B cell (primary cell): ENCODE measurements at regions not wholly inside any gene's neighbourhood (a gene's known extent, or its start where the extent isn't known, plus 50 kb on each side); places are given as distances from the start of the nearest gene placed in this dataset.

Experiments used
- ATAC-seq: fragments of 200-7000 bp; cut with Tn5 transposase; one replicate; pipeline ENCODE4 v1.10.0; 2021; ENCODE audit warnings: low read depth, mild to moderate bottlenecking, moderate number of reproducible peaks, moderate library complexity
- CTCF ChIA-PET: fragments of 350-600 bp; sonication (Branson Sonifier 250); formaldehyde crosslinking; loops from one replicate; lab custom pipeline; 2021; ENCODE audit warnings: antibody characterized with exemption, inconsistent platforms; lab: Charles Lee
- POLR2A ChIA-PET: fragments of 350-600 bp; sonication (Branson Sonifier 250); formaldehyde crosslinking; loops from one replicate; lab custom pipeline; 2021; ENCODE audit warnings: antibody characterized with exemption; lab: Charles Lee
- DNase-seq: peaks from one replicate; pipeline ENCODE4 v3.0.0; 2013
- H2AFZ ChIP-seq: 2 replicates; pipeline ENCODE4 v1.6.1; 2012; ENCODE audit warnings: mild to moderate bottlenecking, low read depth, low read length; ENCODE audit not compliant: insufficient read depth, poor library complexity, severe bottlenecking
- H3K27ac ChIP-seq, 2 donors: 1 replicate in 1 of 2; 2 replicates in 1 of 2; pipeline ENCODE4 v1.5.1; 2012 to 2013; ENCODE audit warnings: low read length in 2 of 2, mild to moderate bottlenecking in 2 of 2, moderate library complexity in 1 of 2
- H3K27me3 ChIP-seq, 4 experiments: fragments of 200-600 bp in 1 of 4; sonication (generic) in 1 of 4; replicated peaks in 1 of 4; 1 replicate in 2 of 4; 2 replicates in 2 of 4; pipeline versions ENCODE4 v1.6.1 to v1.7.0; 2013 to 2016; ENCODE audit warnings: low read length in 3 of 4, mild to moderate bottlenecking in 2 of 4, mixed read lengths in 1 of 4, moderate library complexity in 1 of 4; ENCODE audit not compliant: insufficient read depth in 4 of 4, control insufficient read depth in 3 of 4; ENCODE audit errors: control extremely low read depth in 1 of 4
- H3K36me3 ChIP-seq, 2 experiments: replicated peaks in 1 of 2; 1 replicate in 1 of 2; 2 replicates in 1 of 2; pipeline versions ENCODE4 v1.6.1 to v1.7.1; 2013; ENCODE audit warnings: low read length in 1 of 2; ENCODE audit not compliant: insufficient read depth in 2 of 2, control insufficient read depth in 1 of 2; ENCODE audit errors: control extremely low read depth in 1 of 2, extremely low read depth in 1 of 2
- H3K4me1 ChIP-seq, 2 donors: fragments of 200-600 bp in 1 of 2; sonication (generic) in 1 of 2; 1 replicate in 1 of 2; 2 replicates in 1 of 2; pipeline versions ENCODE4 v1.5.1 to v1.6.1; 2013 to 2017; ENCODE audit warnings: low read length in 2 of 2; ENCODE audit not compliant: control insufficient read depth in 2 of 2, insufficient read depth in 2 of 2
- H3K4me2 ChIP-seq: replicated peaks from 2 replicates; pipeline ENCODE3; 2012; ENCODE audit warnings: mild to moderate bottlenecking, low read depth, low read length; ENCODE audit not compliant: poor library complexity, severe bottlenecking
- H3K4me3 ChIP-seq, 5 experiments: fragments of 200-600 bp in 1 of 5; sonication (generic) in 1 of 5; 1 replicate in 3 of 5; 2 replicates in 2 of 5; pipeline versions ENCODE4 v1.5.1 to v1.7.0; 2011 to 2016; ENCODE audit warnings: low read length in 4 of 5, mild to moderate bottlenecking in 4 of 5, low read depth in 2 of 5, control low read depth in 1 of 5, moderate library complexity in 1 of 5; ENCODE audit not compliant: insufficient read depth in 1 of 5; ENCODE audit errors: control extremely low read depth in 1 of 5, extremely low read depth in 1 of 5
- H3K79me2 ChIP-seq: fragments of 200-600 bp; sonication (generic); one replicate; pipeline ENCODE4 v1.6.0; 2016; ENCODE audit warnings: low read length; ENCODE audit not compliant: control insufficient read depth, insufficient read depth
- H3K9ac ChIP-seq: fragments of 200-600 bp; sonication (generic); 2 replicates; pipeline ENCODE4 v1.6.1; 2017; ENCODE audit warnings: mild to moderate bottlenecking, low read length, moderate library complexity
- H3K9me3 ChIP-seq, 3 donors: one replicate each; pipeline versions ENCODE4 v1.6.1 to v1.7.1; 2013; ENCODE audit warnings: low read length in 2 of 3; ENCODE audit not compliant: control insufficient read depth in 2 of 3, insufficient read depth in 1 of 3; ENCODE audit errors: control extremely low read depth in 1 of 3
- H4K20me1 ChIP-seq: 2 replicates; pipeline ENCODE4 v1.6.0; 2012; ENCODE audit warnings: mild to moderate bottlenecking, low read length; ENCODE audit not compliant: insufficient read depth, control insufficient read depth, poor library complexity, severe bottlenecking
- H3K27ac Mint-ChIP-seq: one replicate; pipeline ENCODE4 v1.8.0; 2021; ENCODE audit warnings: mixed read lengths
- H3K27me3 Mint-ChIP-seq: one replicate; pipeline ENCODE4 v1.8.0; 2021; ENCODE audit warnings: mixed read lengths
- H3K4me1 Mint-ChIP-seq: one replicate; pipeline ENCODE4 v1.8.0; 2021; ENCODE audit warnings: mixed read lengths
- H3K4me3 Mint-ChIP-seq: one replicate; pipeline ENCODE4 v1.8.0; 2021; ENCODE audit warnings: mixed read lengths
- H3K9me3 Mint-ChIP-seq: one replicate; pipeline ENCODE4 v1.8.0; 2022; ENCODE audit warnings: mixed read lengths; ENCODE audit not compliant: insufficient read depth
- EZH2 ChIP-seq: IDR thresholded peaks from 2 replicates; pipeline ENCODE4 v1.6.1; 2012; ENCODE audit warnings: borderline replicate concordance, low read depth, mild to moderate bottlenecking, moderate library complexity, low read length; ENCODE audit not compliant: insufficient read depth, poor library complexity, severe bottlenecking
- WGBS: methylation state at CpG from one replicate; pipeline ENCODE4 v1.1.5; 2013; ENCODE audit warnings: missing lambda C conversion rate; ENCODE audit not compliant: insufficient coverage; 5-methylcytosine and 5-hydroxymethylcytosine counted together
- intact Hi-C: fragments of 100-400 bp; cut with micrococcal nuclease; formaldehyde crosslinking; loops from one replicate; pipeline ENCODE4 v1.10.0; 2022
- TF ChIP-seq, protein P1 (sequence below): fragments of 200-600 bp; IDR thresholded peaks from one replicate; pipeline ENCODE4 v1.8.0; 2022; ENCODE audit warnings: antibody characterized with exemption, mild to moderate bottlenecking

GRCh38 chr18:22110461-22110924, 58.9 kb upstream of the GATA6 start:
- ChIA-PET CTCF (no interaction called here), POLR2A (no interaction called here)
- H3K4me3 Mint-ChIP-seq = no peak overlapping the region
- H3K9ac ChIP-seq = no peak overlapping the region
- H3K27me3 Mint-ChIP-seq = peaks cover 3% of the 10 kb centered on the region
- H3K4me2 ChIP-seq = no peak overlapping the region
- no peaks in the 10 kb centered on the region for H3K4me1 ChIP-seq
- intact Hi-C loops = no loop called here
- H3K79me2 ChIP-seq = no peaks in the 10 kb centered on the region
- no peak overlapping the region for H3K4me3 ChIP-seq
- no peak for ATAC-seq
- H4K20me1 ChIP-seq = no peaks in the 10 kb centered on the region
- no peaks in the 10 kb centered on the region for H3K36me3 ChIP-seq
- WGBS = 82% methylated on average over 7 of the region's 9 CpGs
- H3K27me3 ChIP-seq = no peaks in the 10 kb centered on the region
- H3K9me3 Mint-ChIP-seq = no peaks in the 10 kb centered on the region
- DNase-seq = no peak
- TF ChIP-seq, protein P1, sequence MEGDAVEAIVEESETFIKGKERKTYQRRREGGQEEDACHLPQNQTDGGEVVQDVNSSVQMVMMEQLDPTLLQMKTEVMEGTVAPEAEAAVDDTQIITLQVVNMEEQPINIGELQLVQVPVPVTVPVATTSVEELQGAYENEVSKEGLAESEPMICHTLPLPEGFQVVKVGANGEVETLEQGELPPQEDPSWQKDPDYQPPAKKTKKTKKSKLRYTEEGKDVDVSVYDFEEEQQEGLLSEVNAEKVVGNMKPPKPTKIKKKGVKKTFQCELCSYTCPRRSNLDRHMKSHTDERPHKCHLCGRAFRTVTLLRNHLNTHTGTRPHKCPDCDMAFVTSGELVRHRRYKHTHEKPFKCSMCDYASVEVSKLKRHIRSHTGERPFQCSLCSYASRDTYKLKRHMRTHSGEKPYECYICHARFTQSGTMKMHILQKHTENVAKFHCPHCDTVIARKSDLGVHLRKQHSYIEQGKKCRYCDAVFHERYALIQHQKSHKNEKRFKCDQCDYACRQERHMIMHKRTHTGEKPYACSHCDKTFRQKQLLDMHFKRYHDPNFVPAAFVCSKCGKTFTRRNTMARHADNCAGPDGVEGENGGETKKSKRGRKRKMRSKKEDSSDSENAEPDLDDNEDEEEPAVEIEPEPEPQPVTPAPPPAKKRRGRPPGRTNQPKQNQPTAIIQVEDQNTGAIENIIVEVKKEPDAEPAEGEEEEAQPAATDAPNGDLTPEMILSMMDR = no peak
- no peak for TF ChIP-seq EZH2
- peaks cover 0 to 13% (median 0%) of the 10 kb centered on the region in 3 donors for H3K9me3 ChIP-seq
- no peaks in the 10 kb centered on the region for H3K4me1 Mint-ChIP-seq
- H3K27ac ChIP-seq = no peak overlapping the region
- H2AFZ ChIP-seq = no peak overlapping the region
- no peak overlapping the region for H3K27ac Mint-ChIP-seq

GRCh38 chr18:22112215-22112614, 57.2 kb upstream of the GATA6 start:
- 100% methylated on average over 3 of the region's 5 CpGs for WGBS
- no peaks in the 10 kb centered on the region for H4K20me1 ChIP-seq
- no peak overlapping the region for H2AFZ ChIP-seq
- intact Hi-C loops = no loop called here
- H3K4me1 Mint-ChIP-seq = no peaks in the 10 kb centered on the region
- H3K27me3 Mint-ChIP-seq = no peaks in the 10 kb centered on the region
- H3K27me3 ChIP-seq = no peaks in the 10 kb centered on the region
- no peak overlapping the region for H3K27ac ChIP-seq
- no peak for TF ChIP-seq EZH2
- TF ChIP-seq, protein P1 = no peak
- H3K4me3 Mint-ChIP-seq = no peak overlapping the region
- H3K4me3 ChIP-seq = no peak overlapping the region
- POLR2A ChIA-PET = no interaction called here
- no peaks in the 10 kb centered on the region for H3K36me3 ChIP-seq
- H3K27ac Mint-ChIP-seq = no peak overlapping the region
- ATAC-seq (no peak), DNase-seq (no peak)
- H3K4me2 ChIP-seq = no peak overlapping the region
- no peak overlapping the region for H3K9ac ChIP-seq
- H3K79me2 ChIP-seq = no peaks in the 10 kb centered on the region
- H3K9me3 Mint-ChIP-seq = no peaks in the 10 kb centered on the region
- peaks cover 0 to 13% (median 0%) of the 10 kb centered on the region in 3 donors for H3K9me3 ChIP-seq
- CTCF ChIA-PET = no interaction called here
- no peaks in the 10 kb centered on the region for H3K4me1 ChIP-seq
